ENCODE measurements at regions not wholly inside any gene's neighbourhood (a gene's known extent, or its start where the extent isn't known, plus 50 kb on each side); places are given as distances from the start of the nearest gene placed in this dataset.

- TF ChIP-seq CTCF (IDR thresholded peaks at IDR 0.05; ENCODE audit: extremely low read depth in 1 of 2, insufficient read depth in 1 of 2, low read depth in 1 of 2, low read length in 2 of 2) (no peak), EZH2 (IDR thresholded peaks at IDR 0.05; ENCODE audit: borderline replicate concordance, low read depth, low read length, severe bottlenecking) (no peak), POLR2AphosphoS5 (IDR thresholded peaks at IDR 0.05; ENCODE audit: insufficient read depth, low read depth, low read length) (no peak)
Measured at GRCh38 chr4:19025031-19025430, 1003.5 kb upstream of the LCORL start.

Data from endothelial cell of umbilical vein (primary cell).